Activated CD4-positive, alpha-beta T cell treated with anti-CD3 and anti-CD28 coated beads for 1 hour (primary cell): ENCODE measurements at regions not wholly inside any gene's neighbourhood (a gene's known extent, or its start where the extent isn't known, plus 50 kb on each side); places are given as distances from the start of the nearest gene placed in this dataset.

ENCODE experiments used
- DNase-seq: peaks from one replicate; pipeline ENCODE4 v3.0.0-alpha.2; 2020

DNA sequence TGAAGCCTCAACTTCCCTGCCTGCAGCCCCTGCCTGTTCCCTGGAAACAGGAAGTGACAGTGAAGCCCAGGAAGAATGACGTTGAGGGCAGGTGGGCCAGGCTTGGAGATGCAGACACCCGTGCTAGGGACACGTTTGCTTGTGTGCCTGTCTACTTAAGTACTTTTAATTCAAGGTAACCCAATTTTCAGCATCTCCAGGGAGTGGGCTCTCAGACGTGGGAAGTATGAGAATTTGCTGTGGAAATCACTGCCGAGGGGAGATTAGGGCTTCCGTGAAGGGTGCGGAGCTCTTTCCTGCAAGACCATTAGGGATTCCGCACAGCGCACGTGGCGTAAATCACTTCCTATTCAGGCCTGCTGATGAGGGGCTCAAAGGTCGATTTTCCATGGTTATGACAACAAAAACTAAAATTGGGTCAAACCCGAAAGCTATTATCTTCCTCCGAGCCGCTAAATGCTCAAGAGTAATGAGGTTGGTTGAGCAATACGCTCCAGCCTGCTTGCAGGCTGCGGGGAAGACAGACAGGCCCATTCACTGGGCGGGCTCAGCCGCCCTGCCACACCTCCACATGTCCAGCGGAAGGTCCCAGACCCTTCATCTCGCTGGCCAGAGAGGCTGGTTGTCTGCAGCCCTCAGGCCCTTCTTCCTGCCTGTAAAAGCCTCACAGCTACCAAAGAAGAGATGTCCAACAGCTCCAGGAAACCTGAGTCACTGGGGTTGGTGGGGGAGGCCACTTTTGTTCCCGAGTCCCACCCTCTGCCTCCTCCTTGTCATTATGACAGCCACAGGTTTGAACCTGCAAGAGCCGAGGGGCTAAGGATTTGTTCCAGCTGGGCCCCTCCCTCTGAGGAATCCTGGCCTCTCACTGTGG lies 109.9 kb downstream of the RBFOX3 start:
- no peak for DNase-seq

DNA sequence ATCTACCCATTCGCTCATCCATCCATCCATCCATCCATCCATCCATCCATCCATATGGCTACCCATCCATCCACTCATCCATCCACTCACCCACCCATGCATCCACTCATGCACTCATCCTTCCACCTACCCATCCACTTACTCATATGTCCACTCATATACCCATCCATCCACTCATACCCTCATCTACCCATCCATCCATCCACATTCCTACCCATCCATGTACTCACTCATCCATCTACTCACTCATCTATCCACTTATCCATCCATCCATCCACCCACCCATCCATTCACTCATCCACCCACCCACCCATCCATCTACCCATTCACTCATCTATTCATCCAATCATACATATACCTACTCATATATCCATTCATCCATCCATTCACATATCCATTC lies 112.0 kb downstream of the RBFOX3 start:
- DNase-seq: no peak

DNA sequence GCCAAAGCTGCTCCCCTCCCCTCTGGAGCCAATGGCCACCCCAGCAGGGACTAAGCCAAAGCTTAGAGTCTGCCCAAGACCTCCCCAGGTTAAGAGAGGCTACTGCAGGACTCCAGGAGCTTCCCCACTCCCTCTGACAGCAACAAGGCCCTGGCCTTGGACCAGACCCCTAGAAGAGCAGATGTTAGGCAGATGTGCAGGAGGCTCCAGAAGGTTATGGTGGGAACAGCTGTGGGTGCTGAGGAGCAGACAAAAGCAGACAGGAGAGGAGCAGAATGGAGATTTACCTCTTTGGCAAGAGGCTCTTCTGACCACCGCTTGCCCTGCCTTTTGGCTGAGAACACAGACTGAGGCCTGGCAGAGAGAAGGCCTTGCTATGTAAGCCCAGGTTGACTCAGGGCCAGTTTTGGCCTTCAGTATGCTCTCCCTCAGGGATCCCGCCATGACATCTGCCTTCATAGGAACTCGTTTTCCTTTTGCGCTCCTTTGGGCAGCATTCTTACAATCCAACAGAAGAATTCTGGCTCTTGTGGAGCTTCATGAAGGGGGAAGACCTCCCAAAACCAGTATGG lies 113.0 kb downstream of the RBFOX3 start:
- no peak for DNase-seq

DNA sequence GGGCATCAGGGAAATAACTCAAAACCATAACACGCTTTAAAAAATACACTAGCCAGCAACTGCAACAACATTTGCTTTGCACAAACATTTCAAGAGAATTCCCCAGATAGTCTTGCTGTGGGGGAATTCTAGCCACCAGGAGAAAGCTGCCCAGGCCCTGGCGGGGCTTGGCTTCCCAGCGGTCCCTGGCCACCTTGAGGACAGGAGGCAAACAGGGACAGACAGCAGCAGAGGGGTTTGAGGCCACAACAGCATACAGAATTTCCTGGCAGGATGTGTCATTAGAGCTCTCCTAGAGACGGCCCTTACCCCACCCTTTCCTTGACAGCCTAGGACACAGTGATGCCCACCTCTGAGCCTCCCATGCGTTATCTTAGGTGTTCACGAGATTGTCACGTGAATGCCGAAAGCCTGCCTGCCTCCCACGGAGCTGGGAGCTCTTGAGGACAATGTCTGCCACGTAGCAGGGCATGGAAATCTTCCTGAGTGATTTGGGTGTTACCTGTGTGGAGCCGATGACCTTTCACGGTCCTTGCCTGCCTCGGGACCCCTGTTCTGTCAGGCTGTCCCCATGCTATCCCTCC lies 114.3 kb downstream of the RBFOX3 start:
- no peak for DNase-seq

DNA sequence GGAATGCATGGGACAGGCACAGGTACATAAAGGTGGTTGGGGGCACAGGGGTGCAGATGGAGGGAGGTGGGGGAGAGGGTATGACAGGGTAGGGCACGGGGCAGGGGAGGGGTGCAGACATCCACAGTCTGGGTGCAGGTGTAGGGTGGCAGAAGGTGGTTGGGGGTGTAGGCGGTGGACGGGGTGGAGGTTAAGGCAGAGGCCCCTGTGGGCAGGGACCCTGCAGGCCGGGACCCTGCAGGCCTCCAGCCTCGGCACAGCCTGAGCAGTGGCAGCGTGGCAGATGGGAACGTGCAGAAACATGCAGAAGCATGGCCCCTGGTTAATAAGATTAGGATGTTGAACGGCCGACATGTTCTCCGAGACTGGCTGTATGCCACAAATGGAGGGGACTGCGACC lies 115.2 kb downstream of the RBFOX3 start:
- DNase-seq: no peak

DNA sequence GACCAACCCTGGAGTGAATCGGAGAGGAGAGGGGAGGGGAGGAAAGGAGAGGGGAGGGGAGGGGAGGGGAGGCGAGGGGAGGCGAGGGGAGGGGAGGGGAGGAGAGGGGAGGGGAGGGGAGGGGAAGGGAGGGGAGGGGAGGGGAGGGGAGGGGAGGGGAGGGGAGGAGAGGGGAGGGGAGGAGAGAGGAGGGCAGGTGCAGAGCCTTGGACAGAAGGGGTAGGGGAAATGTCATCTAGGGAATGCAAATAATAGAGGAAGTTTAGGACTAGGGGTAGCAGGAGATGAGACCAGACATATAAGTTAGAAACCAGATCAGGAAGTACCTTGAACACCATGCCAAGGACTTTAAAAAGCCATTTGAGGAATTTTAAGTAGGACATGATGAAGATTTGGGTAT lies 119.8 kb downstream of the RBFOX3 start:
- DNase-seq: no peak

DNA sequence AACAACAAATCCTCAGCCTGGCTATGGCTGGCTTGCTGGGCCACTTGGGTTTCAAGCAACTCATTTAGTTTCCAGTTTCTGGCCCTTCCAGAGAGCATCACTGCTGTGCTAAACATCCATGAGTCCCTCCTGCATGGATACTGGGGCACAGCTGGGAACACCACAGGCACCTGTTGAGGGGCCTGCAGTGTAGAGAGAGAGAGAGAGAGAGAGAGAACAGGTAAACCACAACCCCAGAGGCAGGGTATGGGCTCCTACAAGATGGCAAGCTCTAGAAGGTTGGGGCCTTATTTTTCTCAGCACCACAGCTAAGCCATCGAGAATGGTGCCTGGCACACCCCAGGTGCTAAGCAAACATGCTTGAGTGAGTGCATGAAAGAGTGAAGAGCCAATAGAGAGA lies 120.3 kb downstream of the RBFOX3 start:
- no peak for DNase-seq

DNA sequence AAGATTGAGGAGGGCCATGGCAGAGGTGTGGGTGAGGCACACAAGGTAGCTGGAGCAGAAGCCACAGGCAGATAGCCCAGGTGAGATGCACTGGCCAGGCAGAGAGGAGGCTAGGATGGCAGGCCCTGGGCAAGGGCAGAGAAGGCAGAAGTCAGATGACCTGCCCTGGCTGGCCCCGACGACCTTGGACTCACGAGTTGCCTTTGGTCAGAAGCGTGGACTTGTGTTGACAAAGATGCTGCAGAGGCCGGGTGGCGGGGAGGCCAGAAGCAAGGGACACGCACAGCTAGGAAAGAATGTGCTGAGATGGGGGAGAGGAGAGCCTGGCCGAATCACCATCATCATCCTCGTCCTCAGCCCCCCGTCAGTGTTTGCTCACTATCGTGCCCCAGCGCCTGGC lies 123.7 kb downstream of the RBFOX3 start:
- DNase-seq: no peak

DNA sequence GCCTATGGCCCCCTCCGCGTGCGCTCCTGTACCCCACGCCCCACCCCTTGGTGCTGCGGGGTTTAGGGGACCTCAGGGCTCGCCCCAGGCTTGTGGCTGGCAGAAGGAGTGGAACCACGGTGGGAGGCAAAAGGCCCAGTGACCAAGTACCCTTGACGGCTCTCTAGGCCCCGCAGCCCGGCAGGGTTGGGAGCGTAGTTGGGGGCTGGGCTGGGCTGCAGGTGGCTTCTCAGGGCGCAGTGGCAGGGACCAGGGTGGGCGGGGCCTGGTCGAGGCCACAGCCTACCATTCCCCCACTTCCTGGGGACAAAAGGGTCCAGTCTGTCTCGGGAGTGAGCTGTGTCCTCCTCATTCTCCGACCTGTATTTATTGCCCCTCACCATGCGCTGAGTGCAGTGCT lies 124.9 kb downstream of the RBFOX3 start:
- DNase-seq: no peak

DNA sequence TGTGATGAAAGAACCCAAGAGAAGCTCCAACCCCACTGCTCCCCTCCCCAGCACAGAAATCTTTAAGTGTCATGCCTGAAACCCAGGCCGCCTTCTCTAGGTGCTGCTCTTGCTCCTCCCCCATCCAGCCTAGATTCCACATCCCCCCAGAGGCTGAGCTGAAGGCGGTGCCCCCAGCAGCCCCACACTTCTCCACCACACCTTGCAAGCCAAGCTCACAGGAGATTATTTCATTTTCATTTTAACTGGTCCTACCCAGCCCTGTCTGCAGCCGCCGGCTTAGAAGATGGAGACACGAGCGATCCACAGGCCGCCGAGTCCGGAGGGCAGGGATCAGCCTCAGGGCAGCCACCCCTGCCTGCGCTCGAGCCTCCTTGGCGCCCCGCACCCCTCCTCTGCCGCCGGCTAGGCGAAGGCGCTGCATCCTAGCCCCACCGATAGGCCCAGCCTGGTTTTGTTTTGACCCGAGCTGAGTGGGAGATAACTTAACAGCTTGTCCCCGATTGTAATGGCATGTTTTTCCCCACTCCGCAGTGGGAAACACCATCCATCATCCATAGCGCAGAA lies 125.3 kb downstream of the RBFOX3 start:
- DNase-seq: no peak

DNA sequence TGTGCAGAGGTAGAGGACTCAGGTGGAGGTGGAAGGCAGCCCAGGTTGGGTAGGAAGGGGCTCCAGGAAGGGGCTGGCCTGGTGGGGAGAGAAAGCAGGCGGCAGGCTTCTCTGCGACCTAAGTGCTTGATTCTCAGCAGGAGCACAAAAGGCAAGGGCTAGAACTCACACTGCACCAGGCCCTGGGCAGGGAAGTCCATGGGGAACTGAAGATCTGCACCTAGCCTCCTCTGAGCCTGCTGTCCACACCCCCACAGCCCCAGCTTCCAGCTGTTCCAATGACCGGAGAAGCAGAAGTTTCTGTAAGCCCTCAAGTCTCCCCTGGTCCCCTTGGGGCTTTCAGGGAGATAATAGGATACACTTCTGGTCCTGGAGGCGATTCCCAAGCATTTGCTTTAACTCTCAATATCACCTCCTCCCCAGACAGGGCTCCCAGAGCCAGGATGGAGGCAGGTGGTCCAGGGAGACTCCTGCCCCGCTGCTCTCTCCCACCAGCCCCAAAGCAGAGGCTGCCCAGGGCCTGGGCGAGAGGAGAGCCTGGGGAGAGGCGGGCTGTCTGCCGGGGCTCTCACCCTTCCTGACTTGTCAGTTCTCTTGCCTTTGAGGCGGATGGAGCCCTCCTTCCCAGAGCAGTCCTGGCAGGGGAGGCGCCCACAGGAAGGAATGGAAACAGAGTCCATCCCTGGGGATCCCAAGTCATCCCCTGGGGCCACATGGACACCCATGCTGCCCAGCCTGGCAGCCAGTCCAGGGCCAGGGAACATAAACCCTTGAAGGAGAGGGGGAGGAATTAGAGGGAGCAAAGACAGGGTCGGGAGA lies 126.0 kb downstream of the RBFOX3 start:
- DNase-seq: no peak

DNA sequence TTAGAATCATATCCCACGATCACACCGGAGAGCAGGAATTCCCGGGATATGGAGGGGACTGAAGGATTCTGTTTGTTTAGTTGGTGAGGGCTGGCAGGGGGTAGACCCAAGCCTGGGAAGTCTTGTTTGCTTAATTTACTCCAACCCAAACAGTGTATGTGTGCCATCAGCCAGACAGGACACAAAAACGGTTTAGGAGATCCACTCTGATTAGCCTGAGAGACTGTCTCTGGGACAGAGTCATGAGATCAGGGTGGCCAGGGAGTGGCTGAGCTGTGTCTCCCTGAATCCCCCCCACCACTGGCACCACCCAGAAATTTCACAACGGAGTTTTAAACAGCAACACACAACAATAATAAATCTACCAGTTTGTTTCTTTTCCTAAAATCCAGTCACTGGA lies 127.0 kb downstream of the RBFOX3 start:
- no peak for DNase-seq

DNA sequence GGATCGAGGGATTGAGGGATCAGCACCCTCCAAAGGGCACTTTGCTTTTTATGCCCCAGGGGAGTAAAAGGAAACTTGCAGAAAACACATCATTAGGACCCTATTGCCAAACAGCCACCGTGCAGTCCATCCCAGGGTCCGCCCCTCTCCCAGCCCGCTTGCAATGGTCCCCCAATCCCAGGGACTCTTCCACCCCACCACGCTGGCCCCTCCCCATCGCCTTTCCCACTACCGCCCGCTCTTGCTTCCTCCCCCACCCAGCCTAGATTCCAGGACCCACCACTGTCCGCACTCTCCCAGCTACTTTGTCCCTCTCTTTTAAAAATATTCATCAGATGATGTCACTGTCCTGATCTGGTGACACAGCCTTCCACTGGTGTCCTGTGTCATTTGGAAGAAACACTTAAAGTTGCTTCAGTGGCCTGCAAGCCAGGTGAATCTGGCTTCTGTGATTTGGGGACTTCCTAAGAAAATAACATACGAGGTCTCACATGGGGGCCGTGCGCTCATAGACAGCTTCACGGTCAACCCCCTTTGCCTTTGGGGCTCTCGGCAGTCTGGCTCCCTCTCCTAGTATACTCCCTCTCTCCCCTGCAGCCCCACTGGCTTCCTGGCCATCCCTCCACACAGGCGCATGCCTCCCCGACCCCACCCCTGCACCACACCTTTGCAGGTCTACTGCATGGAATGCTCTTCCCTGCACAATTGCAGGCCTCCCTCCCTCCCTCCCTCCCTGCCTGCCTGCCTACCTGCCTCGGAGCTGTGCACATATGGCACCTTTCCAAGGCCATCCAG lies 127.9 kb downstream of the RBFOX3 start:
- DNase-seq: no peak

DNA sequence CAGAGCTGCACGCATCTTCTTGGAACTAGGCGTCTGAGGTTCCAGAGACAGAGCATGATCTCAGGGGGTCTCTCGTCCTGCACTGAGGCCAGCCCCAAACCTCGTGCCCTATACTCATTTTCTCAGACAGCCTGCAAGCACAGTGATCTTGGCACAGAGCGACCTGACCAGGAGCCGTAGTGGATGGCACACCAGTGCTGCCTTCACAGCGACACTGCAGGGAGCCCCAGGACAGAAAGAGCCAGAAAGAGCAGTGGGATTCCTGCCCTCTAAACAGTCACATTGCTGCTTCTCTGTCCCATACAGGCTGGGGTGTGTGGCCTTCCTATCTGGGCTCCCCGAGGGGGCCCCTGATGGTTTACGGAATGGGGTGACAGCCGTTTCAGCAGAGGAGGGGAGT lies 131.0 kb downstream of the RBFOX3 start:
- no peak for DNase-seq

DNA sequence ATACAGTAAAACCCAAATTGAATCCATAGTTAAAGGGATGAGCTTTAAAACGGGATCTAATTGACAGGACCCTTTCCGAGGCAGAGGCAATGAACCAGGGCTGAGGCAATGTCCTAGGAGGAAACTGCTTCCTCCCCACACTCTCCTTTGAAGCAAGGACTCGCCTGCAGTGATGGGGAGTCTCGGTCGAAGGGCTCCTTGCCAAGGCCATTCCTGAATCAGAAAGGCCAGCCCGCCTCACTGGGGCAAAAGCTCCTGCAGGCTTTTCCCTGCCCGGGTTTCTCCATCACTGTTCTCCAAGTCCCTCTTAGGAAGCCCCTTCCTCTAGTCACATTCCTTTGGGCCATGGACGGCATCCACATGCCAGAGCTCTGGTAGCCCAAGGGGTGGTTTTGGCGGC lies 132.0 kb downstream of the RBFOX3 start:
- no peak for DNase-seq

DNA sequence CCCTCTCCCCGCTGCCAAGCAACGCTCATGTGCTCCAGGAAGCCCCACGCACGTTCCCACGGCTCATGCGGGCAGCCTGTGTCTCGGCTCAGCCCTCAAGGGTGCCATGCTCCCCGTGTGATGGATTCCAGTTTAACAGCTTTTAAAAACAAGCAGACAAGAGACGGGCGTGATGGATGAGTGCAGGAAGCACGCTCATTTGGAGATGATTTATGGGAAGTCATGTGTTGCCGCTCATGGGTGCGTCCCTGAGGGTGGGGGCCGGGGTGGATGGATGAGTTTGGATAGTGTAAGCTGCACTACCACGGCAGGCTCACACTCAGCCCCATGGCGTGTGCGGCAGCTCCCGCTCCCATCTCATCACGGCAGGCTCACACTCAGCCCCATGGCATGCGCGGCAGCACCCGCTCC lies 132.8 kb downstream of the RBFOX3 start:
- DNase-seq: no peak

DNA sequence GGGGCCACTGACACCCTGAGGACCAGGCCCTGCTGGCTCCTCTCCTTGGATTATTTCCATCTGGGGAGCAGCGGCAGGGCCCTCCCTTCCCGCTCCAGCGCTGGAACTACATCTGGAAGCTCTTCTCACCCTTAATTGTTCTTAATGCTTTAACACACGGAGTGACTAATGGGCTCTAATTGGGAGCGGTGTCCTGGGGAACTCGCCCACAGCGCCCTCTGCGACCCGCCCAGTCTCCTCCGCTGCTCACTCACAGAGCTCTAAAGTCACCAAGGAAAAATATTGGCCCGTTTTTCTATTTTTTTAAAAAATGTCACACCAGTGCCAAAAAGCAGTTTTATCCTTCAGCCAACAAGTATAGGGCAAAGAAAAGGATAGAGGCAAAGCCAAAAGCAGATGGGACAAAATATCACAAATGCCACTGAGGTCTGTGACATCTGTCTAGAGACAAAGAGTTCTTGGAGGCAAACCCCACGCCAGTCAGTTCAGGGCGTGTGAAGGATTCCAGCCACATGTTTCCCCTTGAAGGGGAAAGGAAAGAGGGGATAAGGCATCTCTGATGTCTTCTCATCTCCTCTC lies 134.7 kb downstream of the RBFOX3 start:
- no peak for DNase-seq

DNA sequence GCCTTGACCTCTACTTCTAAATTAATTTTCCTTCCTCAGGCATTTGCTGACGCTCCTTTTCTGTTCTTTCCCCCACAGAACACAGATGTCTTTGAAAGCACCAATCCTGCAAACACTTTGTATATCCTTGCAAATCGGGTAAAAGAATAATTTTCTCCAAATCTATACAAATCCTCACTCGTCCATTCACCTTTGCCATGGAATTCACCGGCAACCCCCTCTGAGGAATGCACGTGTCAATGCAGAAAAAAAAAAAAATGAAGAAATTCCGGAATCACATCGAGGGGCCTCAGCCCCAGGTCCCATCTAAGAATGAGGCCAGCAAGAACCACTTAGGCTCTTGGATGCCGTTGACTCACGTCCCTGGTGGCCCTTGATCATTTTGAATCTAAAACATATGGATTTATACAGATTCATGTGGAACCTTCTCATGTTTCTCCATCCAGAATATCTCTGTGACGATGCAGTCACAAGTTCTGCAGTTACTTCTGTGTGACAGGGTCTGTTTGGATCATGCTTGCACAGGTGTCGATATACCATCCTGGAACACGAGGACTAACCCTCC lies 136.9 kb downstream of the RBFOX3 start:
- no peak for DNase-seq

DNA sequence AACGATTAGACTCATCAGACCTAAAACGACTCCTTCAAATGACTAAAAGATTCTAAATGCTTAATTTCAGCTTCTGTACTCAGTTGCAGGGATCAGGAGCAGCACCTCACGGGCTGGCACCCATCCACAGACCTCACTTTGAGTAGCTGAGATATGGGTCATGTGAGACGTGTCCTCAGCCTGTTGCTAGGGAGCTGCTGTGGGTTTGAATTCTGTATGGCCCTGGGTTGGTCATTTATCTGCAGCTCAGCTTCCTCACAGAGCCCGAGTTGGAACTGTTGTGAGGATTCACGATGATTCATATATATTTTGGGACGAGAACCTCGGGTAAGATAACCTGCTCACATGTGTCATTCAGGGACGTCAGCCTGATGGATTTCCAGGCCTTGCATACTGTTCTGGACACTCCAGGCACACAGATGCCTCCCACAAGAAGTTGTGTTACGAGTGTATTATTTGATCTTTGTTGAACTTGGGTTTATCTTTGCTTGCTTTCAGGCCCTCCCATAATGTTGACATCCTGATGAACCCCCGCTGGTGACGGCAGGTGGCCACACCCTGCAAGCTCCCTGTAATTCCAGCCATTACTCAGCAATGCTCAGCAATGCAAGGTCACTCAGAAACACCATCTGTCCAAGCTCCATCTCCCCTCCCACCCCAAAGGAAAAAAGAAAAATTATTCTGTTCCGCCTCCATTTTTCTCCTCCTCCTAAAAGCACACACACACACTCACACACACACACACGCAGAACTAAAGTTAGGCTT lies 137.6 kb downstream of the RBFOX3 start:
- no peak for DNase-seq

DNA sequence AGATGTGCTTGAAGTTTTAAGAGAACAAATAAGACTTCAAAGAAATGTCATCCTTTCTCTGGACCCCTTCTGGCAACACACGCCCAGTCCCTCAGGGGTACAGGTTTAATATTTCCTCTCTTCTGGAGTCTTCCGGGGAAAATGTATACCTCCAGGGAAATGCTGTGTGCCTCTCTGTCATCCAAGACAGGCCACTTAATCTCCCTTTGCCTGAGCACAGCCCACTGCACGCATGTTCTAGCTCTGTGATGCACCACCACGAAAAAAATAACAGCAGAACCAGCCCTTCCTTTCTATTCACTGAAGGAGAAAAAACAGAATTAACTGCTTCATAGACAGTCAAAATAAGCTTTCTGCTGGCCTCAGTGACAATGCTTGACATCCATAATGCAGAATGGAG lies 140.1 kb downstream of the RBFOX3 start:
- no peak for DNase-seq

DNA sequence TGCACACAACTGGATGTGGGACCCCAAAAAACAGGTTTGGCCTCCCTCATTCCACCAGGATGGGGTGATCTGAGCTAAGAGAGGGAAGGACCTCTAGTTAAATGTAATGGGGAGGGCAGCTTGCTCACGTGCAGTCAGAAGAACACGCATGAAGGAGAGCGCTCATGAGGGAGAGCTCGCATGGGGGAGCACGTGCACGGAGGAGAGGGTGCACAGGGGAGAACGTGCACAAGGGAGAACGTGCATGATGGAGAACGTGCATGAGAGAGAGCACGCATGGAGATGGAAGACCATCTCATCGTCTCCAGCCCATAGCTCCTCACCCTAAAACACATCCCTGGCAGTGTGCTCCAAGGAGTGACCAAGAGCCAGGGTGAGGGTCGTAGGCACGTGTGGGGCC lies 141.2 kb downstream of the RBFOX3 start:
- no peak for DNase-seq
